NCI-H2227 (cell line): ENCODE measurements at regions not wholly inside any gene's neighbourhood (a gene's known extent, or its start where the extent isn't known, plus 50 kb on each side); places are given as distances from the start of the nearest gene placed in this dataset.

Source experiments
- DNase-seq: peaks from one replicate; lab custom pipeline; 2025; ENCODE audit not compliant: unreplicated experiment; lab: John Stamatoyannopoulos, UW

GRCh38 chr1:193514397-193514796 lies 328.0 kb upstream of the B3GALT2 start:
- no peak for DNase-seq

GRCh38 chr1:193513032-193513431 lies 326.6 kb upstream of the B3GALT2 start:
- DNase-seq, result no peak

- DNase-seq, result no peak
Observed at GRCh38 chr1:193504920-193505319, 318.5 kb upstream of the B3GALT2 start.

- no peak for DNase-seq
Observed at GRCh38 chr1:193498088-193498655, 311.8 kb upstream of the B3GALT2 start.

- no peak for DNase-seq
Observed at GRCh38 chr1:193494368-193494767, 308.0 kb upstream of the B3GALT2 start.

GRCh38 chr1:193489191-193489590 lies 302.8 kb upstream of the B3GALT2 start:
- DNase-seq, result no peak

- DNase-seq, result no peak
Observed at GRCh38 chr1:193487722-193488121, 301.3 kb upstream of the B3GALT2 start.

- no peak for DNase-seq
Observed at GRCh38 chr1:193486671-193487229, 300.3 kb upstream of the B3GALT2 start.

- DNase-seq, result no peak
Observed at GRCh38 chr1:193480755-193481154, 294.3 kb upstream of the B3GALT2 start.

- DNase-seq, result no peak
Observed at GRCh38 chr1:193479187-193479586, 292.8 kb upstream of the B3GALT2 start.

GRCh38 chr1:193476748-193477147 lies 290.3 kb upstream of the B3GALT2 start:
- no peak for DNase-seq

- no peak for DNase-seq
Observed at GRCh38 chr1:193473932-193474331, 287.5 kb upstream of the B3GALT2 start.

GRCh38 chr1:193472838-193473398 lies 286.5 kb upstream of the B3GALT2 start:
- no peak for DNase-seq

GRCh38 chr1:193472430-193472829 lies 286.0 kb upstream of the B3GALT2 start:
- no peak for DNase-seq

GRCh38 chr1:193471981-193472380 lies 285.6 kb upstream of the B3GALT2 start:
- DNase-seq, result no peak

GRCh38 chr1:193463326-193463932 lies 277.0 kb upstream of the B3GALT2 start:
- DNase-seq, result no peak

GRCh38 chr1:193462629-193463320 lies 276.4 kb upstream of the B3GALT2 start:
- no peak for DNase-seq

GRCh38 chr1:193458628-193459027 lies 272.2 kb upstream of the B3GALT2 start:
- DNase-seq, result no peak

GRCh38 chr1:193457676-193458075 lies 271.3 kb upstream of the B3GALT2 start:
- DNase-seq, result no peak

GRCh38 chr1:193456811-193457280 lies 270.4 kb upstream of the B3GALT2 start:
- no peak for DNase-seq

GRCh38 chr1:193451606-193452005 lies 265.2 kb upstream of the B3GALT2 start:
- DNase-seq, result no peak

GRCh38 chr1:193451001-193451400 lies 264.6 kb upstream of the B3GALT2 start:
- no peak for DNase-seq
